ENCODE measurements at regions not wholly inside any gene's neighbourhood (a gene's known extent, or its start where the extent isn't known, plus 50 kb on each side); places are given as distances from the start of the nearest gene placed in this dataset.

- H3K9me2 ChIP-seq (ENCODE audit: low read depth, low read length): no peaks in the 10 kb centered on the region
- H3K9me3 ChIP-seq (ENCODE audit: low read length): no peaks in the 10 kb centered on the region
- H2AFZ ChIP-seq (ENCODE audit: low read length): no peak overlapping the region
- H4K20me1 ChIP-seq (ENCODE audit: insufficient read depth, low read length): no peaks in the 10 kb centered on the region
- H3K4me3 ChIP-seq (ENCODE audit: low read depth, low read length, poor library complexity, severe bottlenecking): no peak overlapping the region
- no peak overlapping the region for H3K9ac ChIP-seq (ENCODE audit: low read length)
- H3K79me2 ChIP-seq (ENCODE audit: insufficient read depth, low read length): no peaks in the 10 kb centered on the region
- H3K4me2 ChIP-seq (ENCODE audit: low read length): no peak overlapping the region
- no peaks in the 10 kb centered on the region for H3K36me3 ChIP-seq (ENCODE audit: insufficient read depth, low read length)
- H3K27me3 ChIP-seq (ENCODE audit: insufficient read depth, low read length): no peaks in the 10 kb centered on the region
- H3F3A ChIP-seq (ENCODE audit: insufficient read depth, low read length): no peaks in the 10 kb centered on the region
- TF ChIP-seq EZH2 (IDR thresholded peaks at IDR 0.05; ENCODE audit: borderline replicate concordance, low read length): no peak
- no peak for TF ChIP-seq CTCF (IDR thresholded peaks at IDR 0.05; ENCODE audit: low read length)
- no peaks in the 10 kb centered on the region for H3K4me1 ChIP-seq (ENCODE audit: insufficient read depth, low read length, severe bottlenecking)
- no peak overlapping the region for H3K27ac ChIP-seq (ENCODE audit: low read depth, low read length, poor library complexity, severe bottlenecking)
Observed at GRCh38 chr3:124491098-124491497, 239.2 kb upstream of the UMPS start.

- TF ChIP-seq CTCF (IDR thresholded peaks at IDR 0.05; ENCODE audit: low read length): no peak
- no peak for TF ChIP-seq EZH2 (IDR thresholded peaks at IDR 0.05; ENCODE audit: borderline replicate concordance, low read length)
- Histone ChIP-seq H3K27ac (ENCODE audit: low read depth, low read length, poor library complexity, severe bottlenecking) (no peak overlapping the region), H3K9me3 (ENCODE audit: low read length) (no peaks in the 10 kb centered on the region), H4K20me1 (ENCODE audit: insufficient read depth, low read length) (no peaks in the 10 kb centered on the region), H3K27me3 (ENCODE audit: insufficient read depth, low read length) (no peaks in the 10 kb centered on the region), H3K4me3 (ENCODE audit: low read depth, low read length, poor library complexity, severe bottlenecking) (no peak overlapping the region), H3F3A (ENCODE audit: insufficient read depth, low read length) (no peaks in the 10 kb centered on the region), H2AFZ (ENCODE audit: low read length) (no peak overlapping the region), H3K4me1 (ENCODE audit: insufficient read depth, low read length, severe bottlenecking) (no peaks in the 10 kb centered on the region), H3K9ac (ENCODE audit: low read length) (no peak overlapping the region), H3K36me3 (ENCODE audit: insufficient read depth, low read length) (no peaks in the 10 kb centered on the region), H3K4me2 (ENCODE audit: low read length) (no peak overlapping the region), H3K79me2 (ENCODE audit: insufficient read depth, low read length) (no peaks in the 10 kb centered on the region), H3K9me2 (ENCODE audit: low read depth, low read length) (no peaks in the 10 kb centered on the region)
Observed at GRCh38 chr3:124491875-124492274, 238.4 kb upstream of the UMPS start.

GRCh38 chr3:124492824-124493223, 237.4 kb upstream of the UMPS start:
- no peak overlapping the region for H3K27ac ChIP-seq (ENCODE audit: low read depth, low read length, poor library complexity, severe bottlenecking)
- no peaks in the 10 kb centered on the region for H3K9me2 ChIP-seq (ENCODE audit: low read depth, low read length)
- H3K9ac ChIP-seq (ENCODE audit: low read length): no peak overlapping the region
- no peak overlapping the region for H3K4me3 ChIP-seq (ENCODE audit: low read depth, low read length, poor library complexity, severe bottlenecking)
- H2AFZ ChIP-seq (ENCODE audit: low read length): no peak overlapping the region
- no peaks in the 10 kb centered on the region for H4K20me1 ChIP-seq (ENCODE audit: insufficient read depth, low read length)
- H3K36me3 ChIP-seq (ENCODE audit: insufficient read depth, low read length): no peaks in the 10 kb centered on the region
- H3K27me3 ChIP-seq (ENCODE audit: insufficient read depth, low read length): no peaks in the 10 kb centered on the region
- no peaks in the 10 kb centered on the region for H3K9me3 ChIP-seq (ENCODE audit: low read length)
- no peaks in the 10 kb centered on the region for H3K4me1 ChIP-seq (ENCODE audit: insufficient read depth, low read length, severe bottlenecking)
- no peak overlapping the region for H3K4me2 ChIP-seq (ENCODE audit: low read length)
- H3K79me2 ChIP-seq (ENCODE audit: insufficient read depth, low read length): no peaks in the 10 kb centered on the region
- TF ChIP-seq CTCF (IDR thresholded peaks at IDR 0.05; ENCODE audit: low read length) (peak; percentile 46), EZH2 (IDR thresholded peaks at IDR 0.05; ENCODE audit: borderline replicate concordance, low read length) (no peak)
- no peaks in the 10 kb centered on the region for H3F3A ChIP-seq (ENCODE audit: insufficient read depth, low read length)
